HCT116 (cell line): ENCODE measurements at regions not wholly inside any gene's neighbourhood (a gene's known extent, or its start where the extent isn't known, plus 50 kb on each side); places are given as distances from the start of the nearest gene placed in this dataset.

ENCODE experiments used
- ATAC-seq: fragments of 200-7000 bp; cut with Tn5 transposase; 2 replicates; pipeline ENCODE4 v1.9.1; 2020; ENCODE audit warnings: mild to moderate bottlenecking, moderate library complexity
- BruUV-seq: library from RNA; stranded (reverse); fragments of 400-500 nt; replicated peaks from 2 replicates; lab custom pipeline; 2021; lab: Mats Ljungman, UMichigan
- CTCF ChIA-PET: fragments of 300-600 bp; sonication (Branson Sonifier 250); formaldehyde crosslinking; loops from one replicate; lab custom pipeline; 2021; ENCODE audit warnings: antibody characterized with exemption; lab: Charles Lee
- POLR2A ChIA-PET: fragments of 300-600, 350-600 bp; sonication (Branson Sonifier 250); formaldehyde crosslinking; loops from one replicate; lab custom pipeline; 2021; ENCODE audit warnings: antibody characterized with exemption; lab: Charles Lee
- RAD21 ChIA-PET, 2 experiments: fragments of 300-600 bp; sonication (Branson Sonifier 250); formaldehyde crosslinking; loops; one replicate each; lab custom pipeline; 2023; ENCODE audit warnings: low total read pairs in 2 of 2; ENCODE audit not compliant: uncharacterized antibody in 2 of 2, unreplicated experiment in 2 of 2, low non-redundant PET in 1 of 2; lab: Charles Lee
- DNase-seq: peaks from one replicate; pipeline ENCODE4 v3.0.0-alpha.2; 2010; ENCODE audit warnings: low read depth, low spot score
- H2AFZ ChIP-seq: fragments of 200-600 bp; shearing (Covaris generic), sonication (generic); 2 replicates; pipeline ENCODE4 v1.6.1; 2017; ENCODE audit warnings: low read depth, mixed run types, mixed read lengths, antibody characterized with exemption, low read length; ENCODE audit not compliant: poor library complexity, severe bottlenecking
- H3K27ac ChIP-seq: 2 replicates; pipeline ENCODE4 v1.5.1; 2012; ENCODE audit warnings: low read depth, low read length
- H3K27me3 ChIP-seq: fragments of 200-600 bp; sonication (generic); 2 replicates; pipeline ENCODE4 v1.6.1; 2016; ENCODE audit warnings: mixed run types, low read length, mixed read lengths; ENCODE audit not compliant: insufficient read depth
- H3K36me3 ChIP-seq, 2 experiments: fragments of 200-500 bp in 1 of 2; fragments of 200-600 bp in 1 of 2; sonication (Bioruptor generic) in 1 of 2; sonication (generic) in 1 of 2; 2 replicates each; pipeline versions ENCODE4 v1.5.1 to v1.6.1; 2014 to 2016; ENCODE audit warnings: low read length in 2 of 2, inconsistent platforms in 1 of 2, mixed read lengths in 1 of 2, mixed run types in 1 of 2; ENCODE audit not compliant: insufficient read depth in 2 of 2, control insufficient read depth in 1 of 2
- H3K4me1 ChIP-seq, 2 experiments: fragments of 200-600 bp in 1 of 2; sonication (generic) in 1 of 2; 2 replicates each; pipeline versions ENCODE4 v1.5.1 to v1.6.1; 2012 to 2017; ENCODE audit warnings: low read length in 2 of 2, inconsistent platforms in 1 of 2, mild to moderate bottlenecking in 1 of 2, mixed read lengths in 1 of 2, mixed run types in 1 of 2, moderate library complexity in 1 of 2; ENCODE audit not compliant: insufficient read depth in 2 of 2, control insufficient read depth in 1 of 2
- H3K4me2 ChIP-seq: fragments of 200-600 bp; sonication (generic); 2 replicates; pipeline ENCODE4 v1.6.1; 2017; ENCODE audit warnings: mixed run types, low read length, mixed read lengths
- H3K4me3 ChIP-seq, 2 experiments: fragments of 200-600 bp in 1 of 2; sonication (generic) in 1 of 2; replicated peaks in 1 of 2; 2 replicates each; pipeline ENCODE4 v1.5.1; 2011 to 2016; ENCODE audit warnings: low read length in 2 of 2, control low read depth in 1 of 2, low read depth in 1 of 2, mild to moderate bottlenecking in 1 of 2, mixed read lengths in 1 of 2, mixed run types in 1 of 2
- H3K79me2 ChIP-seq: fragments of 200-600 bp; sonication (generic); 2 replicates; pipeline ENCODE4 v1.6.1; 2017; ENCODE audit warnings: mild to moderate bottlenecking, mixed run types, low read length, moderate library complexity, mixed read lengths; ENCODE audit not compliant: insufficient read depth
- H3K9ac ChIP-seq: fragments of 200-600 bp; sonication (generic); 2 replicates; pipeline ENCODE4 v1.6.1; 2016; ENCODE audit warnings: low read length, mixed read lengths
- H3K9me2 ChIP-seq: fragments of 200-600 bp; sonication (generic), shearing (Covaris generic); 2 replicates; pipeline ENCODE4 v1.6.1; 2017; ENCODE audit warnings: mixed run types, mild to moderate bottlenecking, moderate library complexity; ENCODE audit not compliant: insufficient read depth
- H3K9me3 ChIP-seq, 2 experiments: fragments of 200-500 bp in 1 of 2; fragments of 200-600 bp in 1 of 2; sonication (Bioruptor generic) in 1 of 2; sonication (generic) in 1 of 2; 2 replicates each; pipeline ENCODE4 v1.6.1; 2014 to 2017; ENCODE audit warnings: low read length in 2 of 2, mixed read lengths in 2 of 2, inconsistent platforms in 1 of 2, low read depth in 1 of 2, mild to moderate bottlenecking in 1 of 2, mixed run types in 1 of 2, moderate library complexity in 1 of 2; ENCODE audit not compliant: control insufficient read depth in 1 of 2, insufficient read depth in 1 of 2
- H4K20me1 ChIP-seq: fragments of 200-600 bp; sonication (generic), shearing (Covaris generic); 2 replicates; pipeline ENCODE4 v1.6.1; 2017; ENCODE audit warnings: mixed run types, mild to moderate bottlenecking, moderate library complexity; ENCODE audit not compliant: insufficient read depth
- ATF3 ChIP-seq: IDR thresholded peaks from 2 replicates; pipeline ENCODE4 v1.6.1; 2012
- CEBPB ChIP-seq: IDR thresholded peaks from 2 replicates; pipeline ENCODE4 v1.6.1; 2012; ENCODE audit warnings: low read depth
- CTCF ChIP-seq, 3 experiments: fragments of 200-600 bp in 1 of 3; sonication (generic) in 1 of 3; IDR thresholded peaks in 2 of 3; conservative IDR thresholded peaks in 1 of 3; 2 replicates each; pipeline ENCODE4 v1.5.1; 2012 to 2017; ENCODE audit warnings: low read depth in 2 of 3, low read length in 2 of 3, antibody characterized with exemption in 1 of 3, borderline replicate concordance in 1 of 3, control low read depth in 1 of 3, mild to moderate bottlenecking in 1 of 3, mixed read lengths in 1 of 3, mixed run types in 1 of 3, moderate library complexity in 1 of 3; ENCODE audit not compliant: insufficient read depth in 1 of 3
- EGR1 ChIP-seq: IDR thresholded peaks from 2 replicates; pipeline ENCODE4 v1.6.1; 2012; ENCODE audit warnings: low read depth
- ELF1 ChIP-seq: IDR thresholded peaks from 2 replicates; pipeline ENCODE4 v1.6.1; 2012; ENCODE audit warnings: low read depth, borderline replicate concordance
- EZH2 ChIP-seq: fragments of 200-600 bp; sonication (generic); IDR thresholded peaks from 2 replicates; pipeline ENCODE4 v1.6.1; 2017; ENCODE audit warnings: antibody characterized with exemption, mixed run types
- EZH2phosphoT487 ChIP-seq: fragments of 200-600 bp; IDR thresholded peaks from 2 replicates; pipeline ENCODE4 v1.6.1; 2018; ENCODE audit warnings: antibody characterized with exemption, borderline replicate concordance
- FOSL1 ChIP-seq: IDR thresholded peaks from 2 replicates; pipeline ENCODE4 v1.6.1; 2012; ENCODE audit warnings: low read depth
- POLR2A ChIP-seq: IDR thresholded peaks from 2 replicates; pipeline ENCODE4 v1.7.0; 2011; ENCODE audit warnings: borderline replicate concordance; ENCODE audit not compliant: insufficient read depth, insufficient read length; ENCODE audit errors: extremely low read depth
- RAD21 ChIP-seq: IDR thresholded peaks from 2 replicates; pipeline ENCODE4 v1.6.1; 2012; ENCODE audit warnings: low read depth, mild to moderate bottlenecking
- REST ChIP-seq: IDR thresholded peaks from 2 replicates; pipeline ENCODE4 v1.6.1; 2012; ENCODE audit warnings: low read depth
- SP1 ChIP-seq: IDR thresholded peaks from 2 replicates; pipeline ENCODE4 v1.6.1; 2012; ENCODE audit warnings: low read depth
- SRF ChIP-seq: IDR thresholded peaks from 2 replicates; pipeline ENCODE4 v1.6.1; 2012; ENCODE audit warnings: low read depth
- TCF7L2 ChIP-seq: IDR thresholded peaks from 2 replicates; pipeline ENCODE4 v1.7.0; 2011; ENCODE audit warnings: borderline replicate concordance, inconsistent platforms; ENCODE audit not compliant: insufficient read depth, insufficient read length; ENCODE audit errors: extremely low read depth
- ZFX ChIP-seq: fragments of 450-650 bp; IDR thresholded peaks from 2 replicates; pipeline ENCODE4 v1.6.1; 2017
- intact Hi-C: fragments of 100-400 bp; cut with micrococcal nuclease; formaldehyde crosslinking; loops from 2 replicates; pipeline ENCODE4 v1.10.0; 2022

GRCh38 chr6:153476243-153476642, 345.2 kb upstream of the RGS17 start (continued):
- no peak for TF ChIP-seq SP1
- no peak for TF ChIP-seq ELF1
- TF ChIP-seq EGR1: no peak

GRCh38 chr6:153465050-153465449, 334.0 kb upstream of the RGS17 start:
- Histone ChIP-seq H3K27me3 (no peaks in the 10 kb centered on the region), H3K4me3 (no peak overlapping the region), H2AFZ (no peak overlapping the region), H3K9me2 (0 out of 2 replicates have a peak, but pooled peaks cover 5% of the 10 kb centered on the region), H3K4me1 (no peaks in the 10 kb centered on the region), H3K4me2 (no peak overlapping the region), H3K36me3 (no peaks in the 10 kb centered on the region), H3K9ac (no peak overlapping the region), H4K20me1 (no peaks in the 10 kb centered on the region), H3K27ac (no peak overlapping the region), H3K9me3 (no peaks in the 10 kb centered on the region), H3K79me2 (no peaks in the 10 kb centered on the region)
- intact Hi-C loops: no loop called here
- ATAC-seq: no peak
- CTCF ChIA-PET: no interaction called here
- POLR2A ChIA-PET: no interaction called here
- RAD21 ChIA-PET: no interaction called here
- TF ChIP-seq ZFX (no peak), ELF1 (no peak), EZH2phosphoT487 (no peak)
- BruUV-seq: no TSS peak
- DNase-seq: no peak

GRCh38 chr6:153449279-153449678, 318.2 kb upstream of the RGS17 start:
- H3K27ac ChIP-seq: no peak overlapping the region
- no peak overlapping the region for H3K9ac ChIP-seq
- H3K27me3 ChIP-seq: no peaks in the 10 kb centered on the region
- POLR2A ChIA-PET: no interaction called here
- H3K36me3 ChIP-seq: no peaks in the 10 kb centered on the region
- H3K4me1 ChIP-seq: no peaks in the 10 kb centered on the region
- ATAC-seq (no peak), DNase-seq (no peak)
- no peaks in the 10 kb centered on the region for H3K9me3 ChIP-seq
- H4K20me1 ChIP-seq: no peaks in the 10 kb centered on the region
- H3K4me3 ChIP-seq: no peak overlapping the region
- no peaks in the 10 kb centered on the region for H3K79me2 ChIP-seq
- no TSS peak for BruUV-seq
- no peak overlapping the region for H2AFZ ChIP-seq
- CTCF ChIA-PET: no interaction called here
- H3K4me2 ChIP-seq: no peak overlapping the region
- no peaks in the 10 kb centered on the region for H3K9me2 ChIP-seq
- intact Hi-C loops: no loop called here
- RAD21 ChIA-PET: no interaction called here
- TF ChIP-seq ELF1: no peak
- TF ChIP-seq TCF7L2: no peak
- no peak for TF ChIP-seq CTCF (IDR thresholded peaks at IDR 0.05 in 2 of 3, conservative IDR thresholded peaks at IDR 0.05 in 1 of 3; ENCODE audit: borderline replicate concordance in 1 of 3, insufficient read depth in 1 of 3, low read depth in 2 of 3, low read length in 2 of 3)
- no peak for TF ChIP-seq POLR2A
- TF ChIP-seq EGR1: no peak
- no peak for TF ChIP-seq CEBPB
- no peak for TF ChIP-seq ATF3
- no peak for TF ChIP-seq EZH2
- no peak for TF ChIP-seq REST
- no peak for TF ChIP-seq FOSL1
- TF ChIP-seq RAD21: no peak
- TF ChIP-seq SRF: no peak
- TF ChIP-seq SP1: no peak
